HG03196 (cell line): ENCODE measurements at regions not wholly inside any gene's neighbourhood (a gene's known extent, or its start where the extent isn't known, plus 50 kb on each side); places are given as distances from the start of the nearest gene placed in this dataset.

Experiments used
- ATAC-seq: cut with Tn5 transposase; IDR thresholded peaks from one replicate; pipeline ENCODE4 v1.9.1; 2021; ENCODE audit not compliant: unreplicated experiment

DNA sequence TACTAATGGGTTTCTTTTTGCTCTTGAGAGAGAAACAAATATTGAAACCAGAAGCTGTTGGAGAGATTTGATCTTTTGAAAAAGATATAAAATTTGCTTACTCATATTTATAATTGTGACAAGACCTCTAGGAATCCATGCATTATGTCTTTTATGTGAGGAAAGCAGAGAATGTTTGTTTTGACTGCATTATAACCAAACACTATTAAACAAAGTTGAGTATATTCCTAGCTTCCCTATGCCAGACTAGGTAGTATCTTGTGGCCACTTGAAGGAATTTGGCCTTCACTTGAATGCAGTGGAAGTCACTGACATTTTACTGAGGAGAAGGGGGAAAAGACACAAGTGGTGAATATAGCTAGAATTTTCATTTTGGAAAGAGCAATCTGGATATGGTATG lies 521.8 kb upstream of the ZEB2 start:
- no peak for ATAC-seq

DNA sequence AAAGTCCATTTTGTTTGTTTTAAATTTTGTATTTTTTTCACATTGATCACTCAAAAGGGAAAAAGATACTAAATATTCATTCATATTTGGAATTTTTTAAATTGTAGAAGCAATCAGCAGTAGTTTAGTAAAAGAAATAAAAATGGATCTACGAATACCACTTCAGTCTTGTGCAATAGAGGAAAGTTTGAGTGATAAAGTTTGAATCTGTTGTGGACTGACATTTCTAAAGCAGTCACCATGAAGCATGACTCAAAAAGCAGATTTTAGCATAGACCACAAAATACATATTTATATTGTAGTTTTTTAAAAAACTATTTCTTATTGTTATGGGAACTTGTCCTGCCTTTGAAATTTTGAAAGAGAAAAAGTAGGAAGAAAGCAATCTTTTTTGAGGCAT lies 520.5 kb upstream of the ZEB2 start:
- no peak for ATAC-seq

DNA sequence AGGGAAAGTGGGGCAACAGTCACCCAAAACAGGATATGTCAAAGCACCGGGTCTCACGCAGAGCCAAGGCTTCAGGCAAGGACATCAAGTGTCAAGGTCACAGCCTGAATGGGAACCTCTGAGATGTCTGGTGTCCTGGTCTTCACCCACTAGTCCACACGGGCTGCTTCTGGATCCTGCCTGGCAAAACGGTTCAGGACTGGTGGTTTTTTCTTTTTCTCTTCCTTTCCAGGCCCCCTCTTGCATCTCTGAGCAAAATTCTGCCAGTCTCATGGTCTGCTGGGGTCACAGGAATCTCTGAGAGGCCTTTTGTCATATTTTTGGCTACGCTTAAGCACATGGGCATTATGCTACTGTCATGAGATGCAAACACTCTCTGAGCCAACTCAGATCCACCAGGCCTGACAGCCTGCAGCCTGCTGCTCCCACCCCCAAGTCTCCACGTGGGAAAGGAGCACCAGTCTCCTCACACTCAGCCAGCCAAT lies 518.2 kb upstream of the ZEB2 start:
- ATAC-seq: no peak

DNA sequence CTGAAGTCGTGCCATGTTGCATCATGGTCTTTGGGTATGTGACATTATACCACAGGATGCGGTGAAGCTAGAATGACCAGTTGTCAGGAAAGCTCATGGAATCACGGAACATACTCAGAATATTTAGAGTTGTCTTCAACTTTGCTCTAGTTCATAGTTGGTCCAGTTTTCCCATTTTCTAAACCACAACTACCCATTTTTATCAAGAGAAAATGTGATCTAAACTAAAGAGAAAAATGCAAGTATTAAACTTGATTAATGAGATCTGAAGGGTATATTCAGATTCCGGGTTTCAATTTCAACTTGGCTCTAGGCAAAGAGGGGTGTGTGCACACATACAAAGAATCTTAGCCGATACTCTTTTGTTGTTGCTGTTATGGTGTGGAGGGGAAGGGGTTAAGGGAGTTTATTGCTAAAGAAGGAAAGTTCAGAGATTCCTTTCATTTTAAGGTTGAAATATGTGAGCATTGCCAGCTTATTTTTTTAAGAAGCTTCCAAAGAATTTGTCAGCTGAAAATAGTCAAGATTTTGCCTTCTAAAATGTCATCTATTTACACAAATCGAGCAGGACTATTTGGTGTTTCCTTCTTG lies 516.6 kb upstream of the ZEB2 start:
- ATAC-seq: no peak

DNA sequence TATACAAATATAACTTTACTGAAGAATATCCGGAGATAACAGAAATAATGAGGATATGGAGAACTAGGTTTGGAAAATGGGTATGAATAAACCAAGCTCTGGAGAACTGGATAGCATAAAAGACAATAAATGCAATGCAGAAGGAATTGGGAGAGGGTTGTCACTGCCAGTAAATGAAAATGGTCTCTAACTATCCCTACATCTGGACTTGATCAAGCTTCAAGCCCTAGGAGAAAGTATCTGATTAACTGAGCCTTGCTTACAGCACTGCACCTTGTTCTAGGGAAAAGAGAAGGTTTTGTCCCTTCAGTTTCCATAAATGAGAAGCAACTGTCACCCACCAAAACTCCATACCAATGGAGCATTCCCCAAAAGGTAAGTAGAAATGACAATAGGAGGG lies 514.6 kb upstream of the ZEB2 start:
- no peak for ATAC-seq

DNA sequence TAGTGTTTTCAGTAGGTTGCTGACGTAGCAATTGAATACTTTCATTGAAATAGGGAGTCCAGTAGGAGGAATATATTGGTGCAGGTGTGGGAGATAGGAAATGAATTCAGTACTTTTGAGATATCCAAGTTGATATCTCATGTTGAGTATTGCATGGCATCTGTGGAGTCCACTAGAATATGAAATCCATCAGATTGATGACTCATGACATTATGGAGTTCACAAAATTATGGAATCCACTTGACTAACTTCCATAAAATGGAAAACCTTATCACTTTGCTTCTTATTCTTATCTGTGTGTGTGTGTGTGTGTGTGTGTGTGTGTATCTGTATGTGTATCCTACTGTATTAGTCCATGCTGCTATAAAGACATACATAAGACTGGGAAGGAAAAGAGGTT lies 513.5 kb upstream of the ZEB2 start:
- no peak for ATAC-seq

DNA sequence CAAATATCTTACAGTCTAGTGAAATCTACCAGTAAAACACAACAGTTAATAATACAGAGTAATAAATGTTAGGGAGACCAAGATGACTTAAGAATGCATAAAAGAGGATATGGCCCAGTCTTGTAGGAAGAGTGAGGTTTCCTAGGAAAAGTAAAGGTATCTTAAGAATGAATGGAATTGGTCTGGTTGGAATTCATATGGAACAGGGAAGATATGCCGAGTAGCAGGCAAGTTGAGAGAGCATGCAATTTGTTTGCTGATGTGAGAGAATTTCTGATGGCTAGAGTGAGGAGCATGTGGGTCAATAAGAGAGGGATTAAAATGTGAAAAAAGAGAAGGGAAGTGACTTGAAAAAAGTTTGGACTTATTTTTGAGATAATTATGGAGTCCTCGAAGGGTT lies 512.9 kb upstream of the ZEB2 start:
- ATAC-seq: no peak

DNA sequence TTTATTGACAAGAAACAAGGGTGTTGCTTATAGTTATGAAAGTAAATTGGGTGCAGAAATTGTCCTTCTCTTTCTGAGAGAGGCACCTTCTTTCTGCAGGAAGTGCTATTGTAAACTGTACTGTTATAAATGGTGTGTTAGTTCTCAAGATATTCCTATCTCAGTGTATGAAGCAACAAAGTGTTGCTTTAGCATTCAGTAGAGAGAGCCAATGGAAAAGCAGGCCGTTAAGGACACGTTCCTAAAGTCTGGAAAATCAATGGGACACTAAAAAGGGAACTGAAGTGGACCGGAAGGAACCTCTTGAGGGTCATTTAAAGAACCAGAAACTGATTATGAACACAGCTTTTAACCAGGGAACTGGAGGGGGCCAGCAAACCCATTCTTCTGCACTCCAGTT lies 510.0 kb upstream of the ZEB2 start:
- ATAC-seq: no peak

DNA sequence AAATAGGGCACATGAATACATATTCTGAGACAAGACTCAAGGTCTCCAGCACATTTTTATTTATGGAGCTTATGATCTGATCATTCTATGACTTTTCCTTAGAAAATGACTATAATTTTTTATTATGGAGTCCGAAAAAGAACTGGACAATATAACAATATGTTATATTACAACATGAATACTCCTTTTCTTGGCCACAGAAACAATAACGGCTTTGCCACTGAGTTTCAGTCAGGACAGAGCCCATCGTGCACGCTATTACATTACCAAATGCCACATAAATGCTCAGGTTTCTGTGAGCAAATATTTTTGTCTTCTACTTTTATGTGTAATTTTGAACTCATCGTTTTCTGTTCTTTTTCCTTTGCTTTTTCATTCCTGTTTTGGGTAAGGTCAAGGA lies 509.2 kb upstream of the ZEB2 start:
- no peak for ATAC-seq

DNA sequence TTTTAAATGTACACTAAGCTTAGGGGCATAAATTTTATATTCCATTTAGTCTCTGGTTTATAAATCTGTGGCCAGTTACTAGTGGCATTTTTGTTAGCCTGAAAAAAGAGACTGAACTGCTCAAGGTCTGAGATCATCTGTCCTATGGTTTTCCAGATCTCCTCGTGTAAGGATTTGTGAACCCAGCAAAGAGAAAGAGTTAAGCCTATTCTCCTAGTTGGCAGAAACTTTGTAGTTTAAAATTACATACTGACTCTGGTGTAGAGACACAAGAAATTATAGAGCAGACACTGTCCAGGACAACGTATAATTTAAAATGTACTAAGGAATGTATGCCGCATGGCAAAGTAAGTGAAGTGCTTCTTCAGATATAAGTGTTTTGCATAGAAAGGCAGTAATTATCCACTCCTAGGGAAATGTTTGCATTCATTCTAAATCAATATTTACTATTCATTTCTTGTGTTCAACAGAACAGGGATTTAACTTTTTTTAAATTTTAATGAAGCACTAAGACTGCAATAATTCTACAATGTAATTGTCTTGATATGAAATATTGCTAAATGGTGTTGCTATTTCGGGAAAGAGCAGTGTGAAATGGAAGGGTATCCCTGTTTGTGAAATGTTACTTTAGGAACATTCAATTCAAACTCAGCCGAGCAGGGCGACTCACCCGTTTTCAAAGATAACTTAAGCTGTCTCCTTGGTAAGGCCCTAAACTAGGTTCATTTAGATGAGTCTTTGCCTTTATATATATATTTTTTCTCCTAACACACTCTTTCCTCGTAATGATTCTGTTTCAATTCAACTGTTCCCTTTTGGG lies 508.4 kb upstream of the ZEB2 start:
- ATAC-seq: no peak

DNA sequence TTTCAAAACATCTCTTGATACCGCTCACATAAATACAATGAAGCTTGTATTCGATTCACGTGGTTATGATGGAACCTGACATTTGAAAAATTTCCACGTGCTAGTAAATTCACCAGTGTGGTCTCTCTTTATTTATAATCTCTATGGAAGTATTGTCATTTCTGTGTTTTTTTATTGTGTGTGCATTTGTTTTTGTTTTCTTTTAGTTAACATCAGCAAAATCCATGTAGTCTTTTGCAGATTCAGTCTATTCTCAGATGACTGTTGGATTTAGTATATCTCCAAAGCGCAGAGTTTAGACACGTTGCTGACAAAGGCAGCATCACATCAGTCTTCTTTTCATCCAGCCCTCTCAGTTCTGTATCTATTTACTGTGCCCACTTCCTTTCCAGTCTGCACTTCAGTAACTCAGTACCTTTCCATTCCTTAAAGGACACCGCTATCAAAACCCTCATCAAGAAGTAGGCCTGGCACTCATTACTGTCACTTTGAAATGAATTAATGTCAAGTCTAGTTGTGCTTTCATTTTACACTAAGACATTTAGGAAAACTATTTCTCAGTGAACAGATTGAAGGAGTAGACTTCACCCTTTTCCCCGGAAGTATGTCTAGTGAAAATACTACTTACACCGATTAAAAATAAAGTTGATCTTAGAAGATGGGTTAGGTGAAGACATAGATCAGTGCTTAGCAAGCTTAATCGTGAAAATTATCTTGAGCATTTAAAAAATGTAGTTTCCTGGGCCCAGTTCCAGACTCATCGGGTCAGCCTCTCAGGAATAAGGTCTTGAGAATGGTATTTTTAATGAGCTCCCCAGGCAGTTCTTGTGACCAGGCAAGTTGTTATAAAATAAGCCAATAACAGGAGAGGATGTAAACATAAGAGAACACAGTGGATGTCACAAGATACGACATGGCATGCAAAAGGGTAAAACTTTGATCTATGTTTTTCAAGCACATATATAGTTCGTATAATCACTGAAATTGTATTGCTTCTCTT lies 506.8 kb upstream of the ZEB2 start:
- ATAC-seq: no peak

DNA sequence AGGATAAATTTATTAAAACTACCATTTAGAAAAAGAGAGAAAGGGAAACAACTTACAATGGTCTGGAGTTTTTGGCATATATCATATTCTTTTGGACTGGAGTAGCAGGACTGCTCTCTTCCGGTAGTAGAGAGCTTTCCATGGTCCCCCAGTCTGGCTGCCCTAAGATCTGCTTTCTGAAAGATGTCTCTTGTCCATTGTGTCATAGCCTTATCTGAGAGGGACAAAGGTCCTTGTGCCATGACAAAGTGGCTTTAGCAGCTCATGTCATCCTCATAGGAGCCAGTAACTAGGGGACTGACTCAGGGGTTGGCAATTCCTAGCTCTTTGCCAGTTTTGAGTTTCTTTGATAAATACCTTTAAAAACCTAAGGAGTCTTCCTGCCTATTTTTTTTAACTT lies 505.5 kb upstream of the ZEB2 start:
- no peak for ATAC-seq

DNA sequence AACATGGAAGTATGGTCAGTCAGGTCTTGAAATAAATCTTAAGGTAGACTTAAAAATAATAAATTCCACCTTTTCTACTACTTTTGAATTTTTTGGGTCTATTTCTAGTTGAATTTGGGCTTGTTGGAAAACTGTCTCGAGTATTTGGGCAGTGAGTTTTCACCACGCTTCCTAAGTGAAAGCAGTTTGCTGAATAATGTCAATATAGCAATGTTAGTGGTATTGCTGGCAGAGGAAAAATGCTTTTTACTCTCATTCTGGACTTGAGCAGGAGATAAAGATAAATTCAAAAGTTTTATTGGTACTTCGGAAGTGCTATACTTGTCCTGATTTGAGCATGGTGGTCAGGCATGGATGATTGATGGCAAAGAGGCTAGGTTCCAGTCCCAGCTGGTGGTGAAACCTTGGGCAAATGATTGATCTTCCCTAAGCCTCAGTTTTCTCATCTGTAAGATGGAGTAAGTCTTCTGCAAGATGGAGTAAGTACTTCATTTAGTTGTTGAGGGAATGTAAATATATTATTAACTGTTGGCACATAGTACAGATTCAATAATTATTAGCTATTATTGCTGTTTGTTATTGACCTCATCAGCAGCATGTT lies 503.5 kb upstream of the ZEB2 start:
- ATAC-seq: no peak

DNA sequence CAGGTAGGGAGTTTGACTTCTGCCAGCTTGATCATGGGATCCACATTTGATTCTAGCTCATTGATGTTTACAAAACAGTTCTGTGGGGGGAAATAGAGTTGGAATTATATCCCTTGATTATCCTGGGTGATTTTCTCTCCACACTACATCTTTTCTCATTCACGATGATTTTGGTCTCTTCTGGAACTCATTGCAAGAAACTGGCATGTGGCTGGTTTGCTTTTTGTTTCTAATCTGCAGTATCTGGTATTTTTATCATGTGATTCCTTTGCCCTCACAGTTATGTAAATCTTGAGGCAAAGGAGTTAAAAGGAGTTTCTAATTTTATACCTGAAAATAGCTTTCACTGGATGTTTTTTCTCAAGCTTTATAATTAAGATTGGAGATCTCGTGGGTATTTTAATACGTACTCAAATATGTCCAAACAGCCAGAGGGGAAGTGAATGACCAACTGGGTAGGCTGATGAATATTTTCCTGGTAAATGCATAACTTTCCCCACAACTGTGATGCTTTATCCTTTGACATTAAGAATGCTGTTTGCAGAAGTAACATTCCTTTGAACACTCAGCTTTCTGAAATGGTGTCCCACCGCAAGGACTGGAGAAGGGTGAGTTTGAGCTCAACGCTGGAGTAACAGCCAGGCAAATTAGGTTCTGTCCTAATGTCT lies 502.9 kb upstream of the ZEB2 start:
- ATAC-seq: no peak

DNA sequence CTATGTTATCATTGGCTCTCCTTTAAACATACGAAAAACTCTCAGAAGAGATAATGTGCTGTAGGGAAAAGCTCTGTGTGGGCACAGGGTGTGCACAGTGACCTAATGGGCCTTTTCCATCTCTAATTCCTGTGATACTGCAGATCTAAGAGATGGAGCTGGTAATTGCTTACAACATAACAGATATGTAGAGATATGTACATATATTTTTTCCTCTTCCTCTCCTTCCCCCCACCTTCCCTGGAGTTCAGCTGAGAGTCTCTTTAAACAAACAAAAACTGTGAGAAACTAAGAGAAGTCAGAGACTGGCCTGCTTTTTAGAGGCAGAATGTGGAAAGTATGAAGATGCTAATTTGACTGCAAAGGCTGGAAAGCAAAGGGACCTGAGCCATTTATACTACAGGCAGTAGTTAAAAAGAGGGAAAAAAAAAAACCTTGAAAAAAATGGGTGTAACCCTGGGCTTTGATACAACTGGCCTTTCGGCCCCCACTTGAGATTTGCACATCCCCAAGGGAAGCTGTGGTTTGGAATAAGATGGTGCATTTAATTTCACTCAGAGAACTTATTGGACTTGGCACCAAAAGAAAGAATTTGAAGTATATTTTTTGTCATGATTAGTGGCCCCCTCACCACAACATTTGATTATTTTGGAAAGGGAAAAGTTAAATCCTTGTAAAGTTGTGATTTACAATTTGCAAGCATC lies 502.2 kb upstream of the ZEB2 start:
- no peak for ATAC-seq

DNA sequence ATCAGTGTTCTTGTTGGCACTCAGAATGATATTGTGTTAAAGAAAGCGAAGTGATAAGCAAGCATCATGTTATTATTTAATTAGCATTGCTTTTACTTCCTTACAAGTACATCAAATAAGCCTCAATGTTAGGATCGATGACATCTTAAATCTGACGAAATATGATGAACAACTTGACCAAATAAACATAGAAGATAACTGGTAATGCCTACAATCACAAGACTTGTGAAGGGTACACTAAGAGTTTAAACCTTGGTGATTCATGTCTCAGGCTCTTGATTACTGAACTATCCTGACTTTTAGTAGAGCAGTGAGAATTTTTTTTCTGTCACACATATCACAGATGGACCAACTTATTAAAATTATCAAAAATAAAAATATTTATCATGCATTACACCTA lies 500.8 kb upstream of the ZEB2 start:
- ATAC-seq: no peak

DNA sequence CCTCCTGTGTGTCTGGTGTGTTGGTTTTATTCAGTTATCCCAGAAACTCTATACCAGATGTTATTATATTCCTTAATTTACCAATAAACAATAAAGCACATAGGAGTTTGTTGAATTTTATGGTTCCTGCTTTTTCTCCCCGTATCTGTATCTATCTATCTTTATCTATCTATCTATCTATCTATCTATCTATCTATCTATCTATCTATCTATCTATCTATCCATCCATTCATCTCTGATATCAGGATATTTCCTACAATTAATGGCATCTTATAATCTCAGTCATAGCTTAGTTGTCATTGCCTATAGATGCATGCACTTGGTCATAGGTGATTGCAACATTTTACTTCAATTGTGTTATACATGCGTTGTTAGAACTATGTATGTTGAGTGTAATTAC lies 500.2 kb upstream of the ZEB2 start:
- ATAC-seq: no peak

DNA sequence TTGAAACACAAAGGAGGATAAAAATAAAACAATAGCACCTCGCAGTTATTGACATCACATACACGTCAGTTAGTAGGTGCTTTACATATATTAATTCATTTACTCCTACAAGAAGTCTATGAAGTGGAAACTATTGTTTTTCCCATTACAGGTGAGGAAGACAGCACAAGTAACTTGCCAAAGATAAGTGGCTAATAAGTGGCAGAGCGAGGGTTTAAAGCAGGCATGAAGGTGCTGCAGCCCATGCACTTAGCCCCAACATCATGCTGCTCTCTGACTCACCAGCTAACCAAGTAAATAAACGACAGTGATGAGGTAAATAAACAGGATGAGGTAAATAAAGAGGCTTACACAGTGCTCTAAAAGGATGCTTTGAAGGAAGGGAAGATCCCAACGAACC lies 498.6 kb upstream of the ZEB2 start:
- ATAC-seq: no peak

DNA sequence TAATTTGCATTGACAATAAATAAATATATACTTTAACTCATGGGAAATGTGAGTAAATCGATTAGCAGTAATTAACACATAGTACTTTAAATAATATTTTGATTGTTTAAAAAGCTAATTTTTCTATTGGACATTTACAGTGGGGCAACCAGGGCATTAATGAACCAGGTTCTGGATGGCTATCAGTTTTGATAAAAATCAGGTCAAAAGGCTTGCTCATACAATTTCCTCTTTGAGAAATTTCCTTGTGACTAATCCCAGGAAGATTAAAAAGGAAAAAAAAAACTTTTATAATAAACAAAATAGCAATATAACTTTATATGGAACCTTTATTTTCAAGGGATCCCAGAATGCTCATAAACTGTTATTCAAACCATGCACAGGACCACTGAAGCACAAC lies 497.2 kb upstream of the ZEB2 start:
- no peak for ATAC-seq

DNA sequence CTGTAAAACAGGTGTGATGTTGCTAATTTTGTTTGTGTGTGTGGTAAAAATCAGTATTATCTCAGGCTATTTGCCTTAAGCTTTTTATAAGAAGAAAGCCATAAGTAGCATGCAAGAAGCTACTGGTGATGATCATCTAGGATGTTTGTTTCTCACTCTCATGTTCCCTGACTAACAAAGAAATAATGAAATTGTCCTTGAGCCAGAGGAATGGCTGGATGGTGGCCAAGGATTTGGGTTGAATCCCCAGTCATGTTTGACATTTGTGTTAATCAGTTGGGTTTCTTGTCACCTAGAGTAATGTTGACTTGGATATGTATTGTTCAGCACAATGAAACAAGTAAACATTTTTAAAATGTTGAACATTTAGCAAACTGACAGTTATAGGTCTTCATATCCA lies 496.8 kb upstream of the ZEB2 start:
- ATAC-seq: no peak
